ENCODE measurements at regions not wholly inside any gene's neighbourhood (a gene's known extent, or its start where the extent isn't known, plus 50 kb on each side); places are given as distances from the start of the nearest gene placed in this dataset.
"Not testable (repeated sequence)": the region's sequence is repeated elsewhere in the genome, so short reads cannot be mapped to it uniquely, and the experiment has no call there.

- no peak for DNase-seq
Measured at GRCh38 chr11:33970984-33971466, 79.1 kb upstream of the LMO2 start.

- no peak for DNase-seq
Measured at GRCh38 chr11:33967451-33967850, 75.6 kb upstream of the LMO2 start.

DNA sequence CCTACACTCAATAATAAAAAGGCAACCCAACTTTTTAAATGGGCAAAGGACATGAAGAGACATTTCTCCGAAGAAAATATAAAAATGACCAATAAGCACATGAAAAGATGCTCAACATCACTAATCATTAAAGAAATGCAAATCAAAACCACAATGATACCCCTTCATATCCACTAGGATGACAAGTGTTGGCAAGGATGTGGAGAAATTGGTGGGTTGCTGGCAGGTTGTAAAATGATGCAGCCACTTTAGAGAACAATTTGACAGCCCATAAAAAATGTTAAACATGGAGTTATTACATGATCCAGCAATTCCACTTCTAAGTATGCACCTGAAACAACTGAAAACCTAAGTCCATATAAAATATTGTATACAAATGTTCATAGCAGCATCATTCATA lies 73.2 kb upstream of the LMO2 start:
- no peak for DNase-seq

GRCh38 chr11:33959855-33960400 lies 68.1 kb upstream of the LMO2 start:
- no peak for DNase-seq

GRCh38 chr11:33957304-33957917 lies 65.5 kb upstream of the LMO2 start:
- DNase-seq: no peak

- DNase-seq: no peak
Measured at GRCh38 chr11:33956611-33957010, 64.7 kb upstream of the LMO2 start.

- DNase-seq: no peak
Measured at GRCh38 chr11:33953289-33953688, 61.4 kb upstream of the LMO2 start.

DNA sequence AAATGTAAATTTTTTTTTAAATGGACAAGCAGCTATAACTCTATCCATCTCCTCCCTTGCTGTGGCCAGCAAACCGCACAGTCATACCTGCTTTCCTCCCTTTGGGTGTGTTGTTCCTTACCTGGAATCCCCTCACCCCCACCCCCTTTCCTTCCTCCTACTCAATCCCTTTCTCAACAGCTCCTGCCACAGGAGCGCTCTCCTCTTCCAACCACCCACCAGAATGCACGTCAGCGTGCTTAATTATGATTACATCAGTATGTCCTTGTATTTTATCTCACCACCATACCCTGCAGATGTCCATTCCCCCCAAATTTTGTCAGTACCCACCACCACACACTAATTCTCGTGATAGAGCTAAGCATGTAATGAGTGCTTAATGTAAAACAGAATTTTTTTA lies 60.9 kb upstream of the LMO2 start:
- DNase-seq: no peak

- no peak for DNase-seq
Measured at GRCh38 chr11:33949252-33949913, 57.5 kb upstream of the LMO2 start.

- DNase-seq: no peak
Measured at GRCh38 chr11:33948494-33948893, 56.6 kb upstream of the LMO2 start.

GRCh38 chr11:33947918-33948317 lies 56.0 kb upstream of the LMO2 start:
- DNase-seq: not testable (repeated sequence)

- no peak for DNase-seq
Measured at GRCh38 chr11:33946930-33947329, 55.1 kb upstream of the LMO2 start.

GRCh38 chr11:33945481-33946268 lies 53.8 kb upstream of the LMO2 start:
- no peak for DNase-seq

DNA sequence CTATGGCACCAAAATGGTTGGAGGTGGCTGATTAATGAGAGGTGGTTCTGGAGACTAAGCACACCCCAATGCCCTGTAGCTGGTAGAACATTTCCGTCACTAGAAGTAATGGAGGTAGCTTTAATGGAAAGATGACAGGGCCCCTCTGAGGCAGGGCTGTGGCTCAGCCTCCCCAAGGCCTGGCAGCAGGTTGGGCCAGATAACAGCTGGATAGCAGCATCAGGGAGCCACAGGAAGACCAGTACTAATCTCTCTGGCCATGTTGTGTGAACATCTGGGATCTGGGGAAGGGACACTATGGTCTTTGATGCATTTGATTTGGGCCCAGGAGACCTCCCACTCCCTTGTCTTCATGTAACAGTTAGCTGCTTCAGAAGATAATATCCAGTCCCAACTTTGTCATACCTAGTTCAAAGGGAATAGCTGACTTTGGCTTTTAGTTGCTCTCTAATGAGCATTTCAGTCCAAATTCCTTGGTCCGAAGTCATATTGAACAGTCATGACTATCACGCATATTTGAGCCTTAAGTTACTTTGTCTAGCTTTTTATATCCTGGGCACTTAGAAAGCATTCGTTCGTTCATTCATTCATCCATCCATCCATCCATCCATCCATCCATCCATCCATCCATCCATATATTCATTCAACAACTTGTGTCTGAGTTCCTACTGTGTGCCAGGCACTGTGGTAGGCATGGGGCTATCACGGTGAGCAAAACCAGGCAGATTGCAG lies 53.0 kb upstream of the LMO2 start:
- no peak for DNase-seq

DNA sequence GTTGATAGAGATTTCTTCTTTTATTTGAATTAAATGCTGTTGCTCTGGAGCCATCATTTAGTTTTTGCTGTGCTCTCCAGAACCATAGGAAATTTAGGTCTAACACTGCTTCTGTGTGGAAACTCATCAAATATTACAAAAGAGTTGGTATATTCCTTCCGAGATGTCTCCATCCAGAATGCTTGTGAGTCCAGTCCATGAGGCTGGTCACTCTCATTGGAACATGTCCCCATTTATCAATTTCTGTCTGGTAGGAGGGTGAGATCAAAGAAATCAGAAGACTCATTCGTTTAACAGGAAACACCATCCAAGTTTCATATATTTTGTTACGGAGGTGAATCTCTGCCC lies 52.4 kb upstream of the LMO2 start:
- DNase-seq: no peak

DNA sequence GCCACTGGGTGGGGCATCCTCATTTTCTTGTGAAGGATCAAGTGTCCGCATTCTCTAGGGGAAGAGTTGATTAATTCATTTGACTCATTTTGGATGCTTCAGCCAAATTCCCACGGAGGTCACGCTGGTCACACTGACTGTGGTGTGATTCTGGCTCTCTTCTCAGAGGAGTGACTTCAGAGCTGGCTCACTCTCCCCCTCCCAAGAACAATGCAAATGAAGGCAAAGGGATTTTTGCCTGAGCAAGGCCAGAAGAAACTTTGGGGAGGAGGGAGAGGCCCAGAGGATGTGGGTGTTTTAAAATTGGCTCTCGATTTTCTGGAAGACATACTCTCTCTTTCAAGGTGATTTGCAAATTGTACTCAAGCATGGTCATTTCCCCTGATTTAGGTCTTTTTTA lies 51.1 kb upstream of the LMO2 start:
- DNase-seq: no peak

DNA sequence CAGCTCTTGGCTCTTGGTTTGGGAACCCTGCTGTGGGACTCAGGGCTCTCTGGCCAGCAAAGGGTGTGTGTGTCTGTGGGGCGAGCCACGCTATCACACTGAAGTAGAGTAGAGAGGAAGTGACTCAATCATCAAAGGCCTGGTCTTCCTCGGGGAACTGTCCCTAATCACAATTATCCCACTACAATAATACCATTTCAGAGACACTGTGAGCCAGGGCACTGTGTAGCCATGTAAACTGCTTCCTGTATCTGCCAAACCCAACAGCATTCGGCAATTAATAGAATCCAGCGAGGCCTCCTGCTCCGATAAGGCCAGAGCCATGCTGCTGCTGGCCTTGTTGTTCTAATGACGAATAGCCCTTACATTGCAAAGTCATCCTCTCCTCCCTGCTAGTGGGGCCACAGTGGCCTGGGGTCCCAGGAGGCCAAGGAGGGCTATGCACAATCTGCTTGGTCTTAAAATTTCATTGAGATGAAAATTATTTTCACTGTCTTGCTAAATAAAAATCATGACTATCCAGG lies 49.8 kb upstream of the LMO2 start:
- DNase-seq: no peak
